ENCODE measurements at regions not wholly inside any gene's neighbourhood (a gene's known extent, or its start where the extent isn't known, plus 50 kb on each side); places are given as distances from the start of the nearest gene placed in this dataset.

DNA sequence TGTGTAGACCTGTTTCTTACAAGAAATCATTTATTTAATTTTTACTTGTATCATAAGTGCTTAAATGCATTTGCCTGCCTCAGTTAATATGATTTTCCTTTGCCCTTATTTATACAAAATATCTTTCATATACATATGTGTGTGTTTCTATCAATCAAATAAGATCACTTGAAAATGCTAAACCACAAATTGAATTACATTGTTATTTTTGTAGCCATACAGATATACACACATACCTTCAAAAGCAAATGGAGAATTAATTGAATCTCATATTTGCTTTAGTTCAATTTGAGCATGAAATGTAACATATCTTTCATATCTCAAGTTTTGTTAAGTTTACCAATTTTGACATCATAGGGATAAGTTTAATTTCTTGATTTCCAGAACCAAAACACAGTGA lies 755.8 kb upstream of the PIK3C3 start:
- no peak for TF ChIP-seq CTCF (IDR thresholded peaks at IDR 0.05; ENCODE audit: control extremely low read depth in 1 of 3, insufficient read depth in 1 of 3, low read depth in 1 of 3, low read length in 3 of 3)
- no peak for TF ChIP-seq EZH2 (IDR thresholded peaks at IDR 0.05; ENCODE audit: low read depth, low read length, severe bottlenecking)
- no peak for TF ChIP-seq TBP (IDR thresholded peaks at IDR 0.05; ENCODE audit: low read depth, low read length)
- no peak for TF ChIP-seq EGR1 (IDR thresholded peaks at IDR 0.05; ENCODE audit: borderline replicate concordance, low read depth, low read length)

Data from H1 (cell line).